SK-N-MC (cell line): ENCODE measurements at regions not wholly inside any gene's neighbourhood (a gene's known extent, or its start where the extent isn't known, plus 50 kb on each side); places are given as distances from the start of the nearest gene placed in this dataset.

Experiments used
- EZH2 ChIP-seq: fragments of 200-600 bp; sonication (generic); IDR thresholded peaks from one replicate; pipeline ENCODE4 v1.6.1; 2017; ENCODE audit warnings: antibody characterized with exemption
- POLR2AphosphoS5 ChIP-seq: IDR thresholded peaks from 2 replicates; pipeline ENCODE4 v1.6.1; 2012; ENCODE audit warnings: mild to moderate bottlenecking, low read depth, low read length, borderline replicate concordance

- TF ChIP-seq POLR2AphosphoS5 (no peak), EZH2 (no peak)
Measured at GRCh38 chr12:29961231-29961630, 177.5 kb upstream of the TMTC1 start.
